HEK293T (cell line): ENCODE measurements at regions not wholly inside any gene's neighbourhood (a gene's known extent, or its start where the extent isn't known, plus 50 kb on each side); places are given as distances from the start of the nearest gene placed in this dataset.

Experiments used
- ELF4 ChIP-seq: fragments of 450-650 bp; IDR thresholded peaks from 2 replicates; pipeline ENCODE4 v1.6.1; 2017; ENCODE audit warnings: antibody characterized with exemption
- FOXA1 ChIP-seq: fragments of 450-650 bp; IDR thresholded peaks from 2 replicates; pipeline ENCODE4 v1.6.1; 2016; ENCODE audit warnings: mild to moderate bottlenecking
- FOXK2 ChIP-seq: fragments of 450-650 bp; IDR thresholded peaks from 2 replicates; pipeline ENCODE4 v1.6.1; 2016; ENCODE audit warnings: mild to moderate bottlenecking
- HDGF ChIP-seq: fragments of 450-650 bp; IDR thresholded peaks from 2 replicates; pipeline ENCODE4 v1.6.1; 2017; ENCODE audit warnings: antibody characterized with exemption, borderline replicate concordance
- NFRKB ChIP-seq: fragments of 450-650 bp; IDR thresholded peaks from 2 replicates; pipeline ENCODE4 v1.6.1; 2016; ENCODE audit warnings: mild to moderate bottlenecking, moderate library complexity
- SP1 ChIP-seq: fragments of 450-650 bp; IDR thresholded peaks from 2 replicates; pipeline ENCODE4 v1.6.1; 2017
- SUZ12 ChIP-seq: fragments of 450-650 bp; IDR thresholded peaks from 2 replicates; pipeline ENCODE4 v1.6.1; 2016; ENCODE audit warnings: mild to moderate bottlenecking
- TF ChIP-seq, protein P1 (sequence below): fragments of 450-650 bp; IDR thresholded peaks from 2 replicates; pipeline ENCODE4 v1.6.1; 2016

DNA sequence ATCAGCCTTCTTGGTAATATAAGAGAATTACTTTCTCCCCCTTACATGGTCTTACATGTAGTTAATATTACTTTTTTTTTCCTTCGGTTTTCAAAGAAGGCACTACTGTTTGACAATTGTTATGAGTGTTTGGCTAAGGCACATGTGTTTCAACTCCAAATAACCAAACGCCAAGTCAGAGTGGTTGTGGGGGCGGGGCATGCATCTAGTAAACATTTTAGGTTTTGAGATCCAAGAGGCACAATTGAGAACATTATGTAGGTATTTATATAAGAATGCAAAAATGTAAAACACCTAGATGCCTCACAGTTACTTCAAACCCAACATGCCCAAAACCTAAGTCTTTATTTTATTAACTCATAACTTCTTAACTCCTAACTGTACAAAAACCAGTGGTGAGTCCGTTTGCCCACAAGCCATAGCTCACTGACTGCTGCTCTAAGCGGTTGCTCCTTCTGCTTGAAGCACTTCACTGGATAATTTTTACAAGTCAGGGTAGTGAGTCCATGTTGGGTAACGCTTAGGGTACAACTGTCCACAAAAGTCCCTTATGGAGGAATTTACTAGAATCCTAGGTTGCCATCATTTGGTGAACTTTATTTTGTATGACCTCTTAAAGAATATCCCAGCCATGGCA is 189.9 kb downstream of the HUNK start:
- TF ChIP-seq HDGF (no peak), SP1 (no peak), NFRKB (no peak), FOXA1 (no peak), FOXK2 (no peak), SUZ12 (no peak), ELF4 (no peak)
- TF ChIP-seq, protein P1, sequence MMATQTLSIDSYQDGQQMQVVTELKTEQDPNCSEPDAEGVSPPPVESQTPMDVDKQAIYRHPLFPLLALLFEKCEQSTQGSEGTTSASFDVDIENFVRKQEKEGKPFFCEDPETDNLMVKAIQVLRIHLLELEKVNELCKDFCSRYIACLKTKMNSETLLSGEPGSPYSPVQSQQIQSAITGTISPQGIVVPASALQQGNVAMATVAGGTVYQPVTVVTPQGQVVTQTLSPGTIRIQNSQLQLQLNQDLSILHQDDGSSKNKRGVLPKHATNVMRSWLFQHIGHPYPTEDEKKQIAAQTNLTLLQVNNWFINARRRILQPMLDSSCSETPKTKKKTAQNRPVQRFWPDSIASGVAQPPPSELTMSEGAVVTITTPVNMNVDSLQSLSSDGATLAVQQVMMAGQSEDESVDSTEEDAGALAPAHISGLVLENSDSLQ, result no peak
